ENCODE measurements at regions not wholly inside any gene's neighbourhood (a gene's known extent, or its start where the extent isn't known, plus 50 kb on each side); places are given as distances from the start of the nearest gene placed in this dataset.
A peak's percentile ranks its signal among the peaks of the same experiment; 100 is the strongest.

DNA sequence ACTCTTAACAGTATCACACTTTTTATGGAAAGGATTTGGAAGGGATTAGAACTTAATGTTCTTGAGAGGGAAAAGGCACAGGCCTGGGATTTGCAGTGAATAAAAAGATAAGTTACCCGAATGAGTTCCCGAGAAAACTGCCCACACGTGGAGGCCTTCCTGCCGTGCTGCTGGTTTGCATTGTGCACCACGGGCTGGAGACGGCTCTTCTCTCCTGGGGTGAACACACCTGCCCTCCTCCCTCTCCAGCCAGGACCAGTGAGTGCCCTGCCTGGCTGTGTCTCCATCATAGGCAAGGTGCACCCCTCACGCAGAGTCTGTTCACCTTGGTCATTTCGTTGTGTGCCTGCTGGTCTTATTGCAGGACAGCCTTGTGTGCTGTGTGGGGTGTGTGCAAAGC, 336.3 kb upstream of the SHH start:
- no peak for DNase-seq

DNA sequence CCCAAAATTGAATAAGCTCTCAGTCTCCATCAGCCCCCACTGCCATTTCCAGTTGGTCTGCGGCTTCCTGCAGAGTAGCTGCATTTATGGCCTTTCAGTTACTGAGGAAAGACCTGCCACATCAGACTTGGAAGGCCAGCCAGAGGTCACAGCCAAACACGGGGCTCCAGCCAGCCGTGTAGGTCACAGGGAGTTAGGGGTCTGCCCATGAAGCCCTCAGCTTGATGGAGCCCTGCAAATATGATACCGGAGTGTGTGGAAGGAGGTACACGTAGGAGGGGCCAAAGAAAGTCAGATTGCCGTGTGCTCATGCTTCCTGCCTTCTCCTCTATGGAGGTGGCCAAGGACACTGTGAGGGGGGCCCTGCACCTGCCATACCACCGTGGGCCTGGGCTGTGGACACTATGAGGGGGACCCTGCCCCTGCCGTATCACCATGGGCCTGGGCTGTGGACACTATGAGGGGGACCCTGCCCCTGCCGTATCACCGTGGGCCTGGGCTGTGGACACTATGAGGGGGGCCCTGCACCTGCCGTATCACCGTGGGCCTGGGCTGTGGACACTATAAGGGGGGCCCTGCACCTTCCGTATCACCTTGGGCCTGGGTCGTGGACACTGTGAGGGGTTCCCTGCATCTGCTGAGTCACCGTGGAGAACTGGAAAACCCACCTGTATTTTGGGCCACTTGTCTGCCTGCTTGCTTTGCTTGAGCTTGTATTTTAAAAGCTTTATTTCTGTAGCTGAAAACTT, 335.7 kb upstream of the SHH start:
- DNase-seq: no peak

DNA sequence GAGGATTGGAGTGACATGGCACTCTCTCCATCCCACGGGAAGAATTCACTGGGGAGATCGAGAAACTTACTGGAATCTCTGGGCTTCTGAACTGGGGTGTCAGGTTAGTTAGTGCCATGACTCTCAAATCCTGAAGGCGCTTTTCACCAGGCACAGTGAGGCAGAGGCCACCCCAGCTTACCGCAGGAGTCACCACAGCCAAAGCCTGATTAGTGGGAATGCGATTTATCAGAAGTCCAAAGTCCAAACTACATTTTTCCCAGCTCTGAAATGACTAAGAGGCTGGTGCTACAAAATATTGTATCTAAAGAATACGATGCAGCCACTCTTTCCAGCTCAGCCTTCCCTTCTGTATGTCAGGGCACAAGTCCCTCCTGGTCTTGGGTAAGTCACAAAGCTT, 334.8 kb upstream of the SHH start:
- no peak for DNase-seq

DNA sequence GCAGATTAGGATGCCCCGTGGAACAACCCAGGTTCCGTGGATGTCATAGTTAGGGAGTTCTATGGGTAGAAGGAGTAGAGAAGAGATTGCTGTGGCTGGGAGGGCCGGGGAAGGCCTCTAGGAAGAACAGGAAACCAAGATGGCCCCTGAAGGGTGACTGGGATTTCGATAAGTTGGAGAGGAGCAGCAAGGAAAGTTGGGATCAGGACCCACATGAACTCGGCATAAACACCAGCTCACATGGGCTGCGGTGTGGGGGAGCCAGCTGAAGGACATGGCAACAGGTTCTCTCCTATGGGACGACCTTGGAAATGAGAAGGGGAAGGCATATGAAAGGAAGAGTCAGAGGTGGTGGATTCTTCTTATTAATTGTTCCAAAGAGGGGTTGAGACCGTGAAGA, 333.7 kb upstream of the SHH start:
- no peak for DNase-seq

DNA sequence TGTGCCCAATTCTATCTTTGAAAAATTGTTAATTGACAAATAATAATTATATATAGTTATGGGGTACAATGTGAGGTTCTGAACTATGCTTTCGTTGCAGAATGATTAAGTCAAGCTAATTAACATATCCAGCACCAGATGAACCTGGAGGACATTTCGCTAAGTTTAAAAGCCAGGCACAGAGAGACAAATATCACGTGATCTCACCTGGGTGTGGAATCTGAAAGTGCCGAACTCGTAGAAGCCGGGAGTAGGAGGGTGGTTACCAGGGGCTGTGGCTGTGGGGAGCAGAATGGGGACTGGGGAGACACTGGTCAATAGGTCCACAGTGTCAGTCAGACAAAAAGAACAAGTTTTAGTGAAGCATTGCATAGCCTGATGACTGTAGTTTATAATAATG, 332.9 kb upstream of the SHH start:
- no peak for DNase-seq

DNA sequence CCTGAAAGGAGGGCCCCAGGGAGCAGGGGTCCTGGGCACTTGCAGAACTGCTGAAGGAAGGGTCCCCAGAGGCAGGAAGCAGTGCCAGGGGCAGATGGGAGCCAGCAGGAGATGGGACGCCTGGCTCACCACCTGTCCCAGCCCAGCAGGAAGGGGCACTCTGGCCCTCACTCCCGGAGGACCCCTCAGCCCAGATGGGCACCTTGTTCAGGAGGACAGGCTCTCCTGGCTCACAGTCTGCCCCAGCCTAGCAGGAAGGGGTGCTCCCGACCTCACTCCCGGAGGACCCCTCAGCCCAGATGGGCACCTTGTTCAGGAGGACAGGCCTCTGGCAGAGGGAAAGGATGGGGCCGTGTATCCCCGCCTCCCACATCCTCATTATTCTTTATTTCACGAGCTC, 331.4 kb upstream of the SHH start:
- DNase-seq: no peak

DNA sequence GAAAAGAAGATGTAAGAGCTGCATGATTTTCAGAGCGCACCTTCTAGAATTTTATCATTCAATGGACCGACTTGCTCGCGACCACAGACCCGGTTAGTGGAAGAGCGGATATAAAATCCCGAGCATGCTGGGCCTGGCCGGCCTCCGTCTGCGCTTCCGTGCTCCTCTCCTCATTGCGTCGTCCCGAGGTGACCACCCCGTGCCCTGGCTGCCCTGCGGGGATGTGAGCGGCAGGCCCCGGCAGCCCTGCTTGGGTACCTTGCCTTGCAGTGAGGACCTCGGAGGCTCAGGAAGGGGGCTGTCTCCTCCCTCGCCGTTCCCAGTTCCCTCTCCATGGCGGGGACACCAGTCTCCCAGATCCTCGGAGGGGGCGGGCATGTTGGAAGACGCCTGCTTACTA, 330.9 kb upstream of the SHH start:
- no peak for DNase-seq

DNA sequence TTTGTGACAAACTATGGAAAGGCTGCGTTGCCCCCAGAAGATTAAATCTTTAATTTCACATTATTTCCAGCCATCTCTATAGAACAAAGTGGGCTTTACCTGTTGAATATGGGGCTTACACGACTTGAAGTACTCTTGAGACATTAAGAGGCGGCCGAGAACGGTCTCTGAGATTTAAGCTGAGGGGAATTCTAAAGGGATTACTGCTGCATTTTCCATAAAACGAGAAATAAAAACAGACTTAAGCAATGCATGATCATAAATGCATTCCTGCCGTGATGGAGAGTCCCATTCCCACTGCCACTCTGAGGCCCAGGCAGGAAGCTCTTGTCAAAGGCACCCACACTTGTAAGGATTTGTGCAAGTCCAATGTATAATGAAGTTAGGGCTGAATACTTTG, 329.7 kb upstream of the SHH start:
- no peak for DNase-seq

DNA sequence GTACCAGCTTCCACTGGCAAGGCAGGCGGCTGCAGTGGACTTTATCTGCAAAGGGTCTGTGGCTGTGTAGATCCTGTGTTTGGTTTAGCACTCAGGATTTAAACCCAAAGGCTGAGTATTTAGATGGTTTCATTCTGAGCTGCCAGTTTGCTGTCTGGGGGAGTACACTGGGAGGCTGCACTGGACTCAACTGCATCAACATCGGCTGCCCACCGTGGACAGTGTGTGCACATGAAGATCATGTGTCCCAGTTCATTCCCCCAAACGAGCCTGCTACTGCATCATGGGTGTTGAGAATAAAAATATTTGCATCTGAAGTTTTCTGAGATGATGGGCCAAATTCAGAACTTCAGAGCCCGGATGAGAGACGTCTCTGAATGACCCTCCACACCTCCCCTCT, 328.6 kb upstream of the SHH start:
- DNase-seq: no peak

DNA sequence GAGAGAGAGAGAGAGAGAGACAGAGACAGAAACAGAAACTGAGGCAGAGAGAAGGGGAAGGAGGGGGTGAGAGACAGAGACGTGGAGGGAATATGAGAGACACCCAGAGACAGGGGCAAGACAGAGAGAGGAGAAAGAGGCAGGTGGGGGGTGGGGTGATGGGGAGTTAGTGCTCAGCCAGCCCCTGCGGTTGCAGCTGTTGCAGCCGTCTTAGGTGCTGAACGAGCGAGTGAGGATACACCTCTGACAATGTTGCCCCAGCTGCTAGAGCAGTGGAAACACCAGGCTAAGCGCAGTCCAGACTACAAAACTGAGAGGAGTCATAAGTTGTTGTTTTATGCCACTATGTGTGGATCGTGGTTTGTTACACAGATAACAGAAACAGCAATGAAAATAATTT, 328.2 kb upstream of the SHH start:
- no peak for DNase-seq

DNA sequence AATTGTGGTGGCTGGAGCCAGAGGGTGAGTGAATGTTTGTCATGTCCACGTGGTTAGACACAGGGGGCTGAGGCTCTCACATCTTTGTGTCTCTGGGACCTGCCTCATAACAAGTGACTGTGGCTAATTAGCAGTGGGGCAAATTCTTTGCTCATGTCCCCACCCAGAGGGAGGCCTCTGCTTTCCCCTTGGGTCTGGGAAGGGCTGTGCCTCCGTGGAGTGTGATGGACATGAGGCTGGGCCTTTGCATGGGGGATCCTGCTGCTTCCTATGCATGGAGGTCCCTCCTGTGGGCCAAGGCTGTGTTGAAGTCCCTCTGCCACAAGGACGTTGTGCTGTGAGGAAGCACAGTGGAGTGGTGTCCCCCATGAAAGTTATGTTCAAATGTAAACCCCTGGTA, 327.4 kb upstream of the SHH start:
- no peak for DNase-seq

DNA sequence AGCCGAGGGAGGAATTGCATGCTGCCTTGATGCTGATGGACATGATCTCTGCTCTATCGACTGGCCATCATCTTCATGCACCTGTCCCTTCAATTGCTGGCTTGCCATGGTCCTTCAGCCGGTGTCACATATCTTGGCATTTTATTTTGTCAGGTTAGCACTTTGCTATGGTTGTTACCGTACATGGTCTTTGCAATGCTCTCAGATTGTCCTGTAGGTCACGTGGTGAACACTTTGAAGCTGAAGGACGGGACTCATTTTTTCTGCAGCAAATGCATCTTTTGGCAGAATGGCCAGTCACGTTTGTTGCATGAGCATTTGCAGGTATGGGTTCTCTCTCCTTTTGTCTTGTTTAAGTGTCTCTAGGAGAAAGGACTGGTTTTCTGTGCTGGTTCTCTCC, 326.8 kb upstream of the SHH start:
- no peak for DNase-seq

DNA sequence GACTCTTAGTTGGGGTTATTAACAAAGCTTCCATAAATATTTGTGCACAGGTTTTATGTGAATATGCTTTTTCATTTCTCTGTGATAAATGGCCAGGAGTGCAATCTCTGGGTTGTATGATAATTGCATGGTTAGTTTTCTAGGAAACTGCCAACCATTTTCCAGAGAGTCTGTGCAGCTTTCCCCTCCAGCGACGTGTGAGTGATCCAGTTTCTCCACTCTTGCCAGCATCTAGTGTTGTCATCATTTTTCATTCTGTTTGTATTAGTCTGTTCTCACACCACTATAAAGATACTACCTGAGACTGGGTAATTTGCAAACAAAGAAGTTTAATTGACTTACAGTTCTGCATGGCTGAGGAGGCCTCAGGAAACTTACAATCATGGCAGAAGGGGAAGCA, 319.6 kb upstream of the SHH start:
- DNase-seq: no peak

DNA sequence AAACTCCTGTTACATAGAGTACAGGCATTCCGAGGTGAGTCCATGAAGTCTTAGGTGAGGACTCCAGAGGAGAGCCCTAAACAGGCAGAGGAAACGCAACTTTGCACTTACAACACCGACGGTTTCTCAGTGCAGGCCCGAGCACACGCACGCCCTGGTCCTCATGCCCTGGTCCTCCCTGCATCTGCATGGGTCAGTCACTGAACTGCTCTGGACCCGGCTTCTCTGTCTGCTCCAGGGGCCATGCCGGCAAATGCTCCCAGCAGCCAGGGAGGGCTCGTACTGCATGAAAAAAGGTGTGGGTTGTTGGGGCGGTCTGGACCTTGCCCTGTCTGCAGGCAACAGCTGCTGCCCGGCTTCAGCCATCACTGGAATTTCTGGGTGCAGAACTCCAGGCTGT, 317.3 kb upstream of the SHH start:
- DNase-seq: no peak

DNA sequence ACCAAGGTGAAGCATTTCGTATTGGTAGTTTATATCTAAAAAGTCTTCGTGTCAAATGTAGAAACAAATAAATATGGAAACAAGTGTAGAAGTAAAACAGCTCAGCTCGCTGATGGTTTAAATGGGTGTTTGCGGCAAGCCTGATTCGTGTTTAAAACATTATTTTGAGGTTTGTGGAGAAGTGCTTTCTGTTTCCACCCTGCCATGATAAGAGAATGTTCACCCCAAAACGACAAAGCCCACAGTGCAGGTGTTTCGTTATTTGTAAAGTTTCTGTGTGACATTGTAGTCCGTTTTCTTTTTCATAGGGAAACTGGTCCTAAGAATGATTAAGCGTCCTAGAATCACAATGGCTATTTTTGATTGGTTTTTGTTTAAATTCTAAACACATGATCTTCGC, 316.2 kb upstream of the SHH start:
- DNase-seq: no peak

DNA sequence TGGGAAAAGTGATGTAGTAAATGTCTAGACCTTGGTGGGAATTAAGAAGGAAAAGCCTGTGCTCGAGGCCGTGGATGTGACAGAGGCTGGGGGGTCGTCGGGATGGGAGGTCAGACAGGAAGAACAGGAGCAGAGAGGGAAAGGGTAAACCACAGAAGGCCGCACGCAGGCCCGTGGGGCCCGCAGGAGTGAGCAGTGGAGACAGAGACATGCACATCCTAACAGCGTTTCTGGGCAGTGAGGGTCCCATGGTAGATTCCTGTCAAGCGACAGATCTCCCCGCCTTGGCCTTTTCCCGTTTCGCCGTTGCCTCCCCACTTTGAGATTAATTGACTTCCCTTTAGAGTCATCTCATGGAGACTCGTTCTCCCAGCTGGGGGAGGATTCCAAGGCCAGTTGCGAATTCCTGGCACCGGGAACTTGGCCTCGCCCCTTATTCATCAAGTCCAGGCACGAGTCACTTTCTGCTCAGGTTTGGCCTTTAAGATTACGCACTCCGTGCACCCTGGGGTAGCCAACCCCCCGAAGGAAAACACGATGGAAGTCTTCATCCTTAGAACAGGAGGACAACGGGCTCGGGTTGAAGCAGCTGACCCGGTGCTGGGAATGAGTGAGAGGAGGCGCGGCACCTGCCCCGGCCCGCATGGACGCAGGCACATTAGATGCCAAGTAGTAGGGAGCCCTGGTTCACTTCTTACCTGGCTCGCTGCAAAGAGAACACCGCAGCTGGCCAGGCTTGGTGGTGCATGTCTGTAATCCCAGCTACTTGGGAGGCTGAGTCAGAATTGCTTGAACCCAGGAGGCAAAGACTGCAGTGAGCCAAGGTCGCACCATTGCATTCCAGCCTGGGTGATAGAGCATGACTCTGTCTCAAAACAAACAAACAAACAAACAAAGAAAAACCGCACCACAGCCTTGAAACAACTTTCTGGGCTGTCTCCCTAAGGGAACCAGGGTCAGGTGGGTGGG, 315.2 kb upstream of the SHH start:
- DNase-seq: no peak

DNA sequence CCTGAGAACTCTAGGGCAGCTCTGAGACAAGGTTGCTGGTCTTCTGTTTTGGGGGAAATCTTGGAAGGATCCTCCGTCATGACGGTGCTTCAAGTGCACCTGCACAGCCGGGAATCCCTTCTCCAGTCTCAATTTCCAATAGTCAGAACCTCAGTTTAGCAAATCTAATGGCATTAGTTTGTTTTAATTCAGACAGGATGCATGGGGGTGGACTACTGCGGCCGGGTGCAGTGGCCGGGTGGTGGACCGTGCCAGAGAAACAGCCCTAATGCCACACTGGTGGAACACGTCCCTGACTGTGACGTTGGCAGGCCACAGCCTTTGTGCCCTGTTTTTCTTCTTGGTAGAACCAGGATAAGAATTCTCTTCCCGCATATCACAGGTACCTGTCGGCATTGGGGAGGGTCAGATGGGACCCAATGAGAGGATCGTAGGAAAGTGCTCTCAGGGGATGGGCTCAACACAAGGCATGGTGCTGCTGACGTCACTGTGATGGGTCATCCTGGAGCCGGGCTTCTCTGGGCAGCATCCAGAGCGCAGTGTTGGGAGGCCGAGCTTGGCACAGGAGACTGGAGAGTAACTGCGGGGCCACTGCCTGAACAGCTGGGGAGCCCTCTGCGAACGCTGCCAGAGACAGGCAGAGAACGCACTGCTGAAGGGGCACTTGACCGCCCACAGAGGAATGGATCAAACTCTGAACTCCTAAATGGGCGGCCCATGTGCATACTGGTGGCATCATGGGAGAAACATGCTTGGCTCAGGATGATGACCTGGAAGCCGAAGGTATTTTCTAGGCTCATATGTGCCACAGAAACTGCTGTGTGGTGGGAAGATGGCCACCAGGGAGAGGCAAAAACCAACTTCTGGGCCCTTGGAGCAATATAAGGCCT, 313.8 kb upstream of the SHH start:
- DNase-seq: no peak

DNA sequence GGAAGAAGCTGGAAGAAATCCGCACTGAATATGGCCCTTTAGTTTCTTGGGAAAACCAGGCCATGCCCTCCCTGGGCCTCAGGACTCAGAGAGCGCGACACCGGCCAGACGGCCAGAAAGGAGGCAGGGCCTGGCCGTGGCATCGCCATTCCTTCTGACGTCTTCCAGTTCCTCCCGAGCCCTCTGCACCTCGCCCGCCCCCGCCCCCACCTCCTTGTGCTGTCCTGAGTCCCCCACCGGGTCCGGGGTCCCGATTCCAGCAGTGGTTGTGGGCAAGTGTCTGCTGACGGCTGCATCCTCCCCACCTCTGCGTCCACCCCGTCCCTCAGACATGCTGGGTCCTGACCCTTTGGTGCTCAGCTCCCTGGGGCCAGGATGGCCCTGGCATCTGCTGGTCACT, 312.1 kb upstream of the SHH start:
- no peak for DNase-seq

DNA sequence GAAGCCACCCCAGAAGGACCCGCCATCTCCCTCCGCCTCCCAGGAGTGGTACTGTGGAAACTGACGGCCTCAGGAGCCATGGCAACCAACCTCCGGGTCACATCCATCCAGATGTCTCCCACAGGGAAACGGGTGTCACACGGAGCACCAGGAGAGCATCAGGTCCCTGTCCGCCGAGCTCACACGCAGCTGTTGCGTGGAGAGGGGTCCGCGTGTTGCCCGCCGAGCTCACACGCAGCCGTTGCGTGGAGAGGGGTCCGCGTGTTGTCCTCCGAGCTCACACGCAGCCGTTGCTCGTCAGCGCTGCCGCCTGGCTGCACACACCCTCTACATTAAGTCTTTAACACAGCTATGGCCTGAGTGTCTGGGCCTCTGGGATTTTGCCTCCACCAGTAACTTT, 311.1 kb upstream of the SHH start:
- DNase-seq: no peak

DNA sequence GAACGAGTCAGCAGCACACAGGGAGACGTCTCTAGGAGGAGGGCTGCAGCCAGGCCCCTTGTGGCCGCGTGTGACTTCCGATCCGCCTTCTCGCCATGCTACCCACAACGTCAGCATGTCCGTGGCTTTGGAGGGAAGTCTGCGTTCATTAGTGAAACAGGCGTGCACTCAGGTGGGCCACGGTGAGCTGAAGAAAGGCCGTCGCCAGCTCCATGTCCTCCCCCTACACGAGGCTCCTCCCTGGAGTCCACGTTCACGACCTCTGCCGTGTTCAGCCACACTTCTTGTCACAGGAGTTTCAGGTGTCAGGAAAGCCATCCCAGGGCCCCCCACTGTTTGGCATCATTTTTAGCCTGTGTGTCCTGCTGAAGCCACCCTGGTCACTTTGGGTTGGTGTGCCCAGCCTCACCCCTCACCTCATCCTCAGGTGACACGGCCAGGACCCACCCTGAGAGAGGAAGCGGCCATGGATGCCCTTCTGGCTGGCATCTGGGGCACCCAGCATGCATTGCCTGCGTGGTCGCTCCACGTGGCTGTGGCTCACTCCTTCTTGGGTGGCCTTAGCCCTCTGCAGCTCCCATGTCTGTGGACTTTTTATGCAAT, 310.6 kb upstream of the SHH start:
- no peak for DNase-seq

DNA sequence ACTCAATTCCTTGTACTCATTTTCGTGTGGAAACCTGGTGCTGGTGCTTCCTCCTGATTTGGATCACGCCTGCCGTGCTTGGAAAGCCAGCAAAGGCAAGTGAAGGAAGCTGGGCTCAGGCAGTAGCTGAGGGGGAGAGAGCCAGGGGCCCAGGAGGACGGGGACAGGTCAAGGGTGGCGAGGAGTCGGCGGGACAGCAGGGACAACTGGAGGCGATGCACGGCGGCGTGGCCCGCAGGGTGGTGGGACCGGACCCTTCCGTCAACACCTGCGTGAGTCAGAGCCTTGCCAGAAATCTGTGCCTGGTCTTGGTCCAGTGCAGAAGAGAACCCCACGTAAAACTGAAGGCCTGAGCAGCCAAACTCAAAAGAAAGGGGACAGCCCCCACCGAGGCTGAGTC, 309.7 kb upstream of the SHH start:
- no peak for DNase-seq

DNA sequence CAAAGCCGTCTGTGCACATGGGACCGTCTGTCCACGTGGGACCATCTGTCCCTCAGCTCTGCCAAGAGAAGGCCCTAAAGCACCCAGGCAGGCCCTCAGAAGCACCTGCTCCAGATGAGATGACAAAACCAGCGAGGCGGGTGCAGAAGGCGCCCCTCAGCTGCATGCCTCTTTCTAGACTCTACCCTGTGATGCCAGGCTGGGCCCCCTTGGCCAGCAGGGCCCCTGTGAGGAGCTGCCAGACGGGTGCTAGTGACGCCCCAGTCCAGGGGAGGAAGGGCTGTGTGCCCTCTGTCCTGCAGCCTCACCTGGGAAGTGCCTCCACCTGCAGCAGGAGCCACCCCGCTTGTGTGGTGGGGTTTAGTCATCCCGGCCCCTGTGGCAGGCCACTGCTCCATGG, 309.2 kb upstream of the SHH start:
- peak in 1 of 6 experiments; percentile 1 for DNase-seq

DNA sequence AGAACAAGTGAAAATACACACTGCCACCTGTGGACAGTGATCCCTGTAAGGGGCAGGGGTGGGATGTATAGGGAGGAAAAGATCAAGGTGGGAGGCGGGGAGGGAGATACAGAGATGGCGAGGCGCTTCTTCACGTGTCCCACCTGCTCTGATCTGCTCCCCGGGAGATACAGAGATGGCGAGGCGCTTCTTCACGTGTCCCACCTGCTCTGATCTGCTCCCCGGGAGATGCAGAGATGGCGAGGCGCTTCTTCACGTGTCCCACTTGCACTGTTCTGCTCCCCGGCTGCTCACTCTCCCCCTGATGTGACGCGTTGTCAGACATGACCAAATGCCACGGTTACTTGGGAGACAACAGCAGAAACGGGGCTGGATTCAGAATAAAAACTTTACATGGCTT, 308.3 kb upstream of the SHH start:
- DNase-seq: no peak

All from stimulated activated naive CD4-positive, alpha-beta T cell (primary cell).